Esophagus squamous epithelium (tissue), 5 donors: ENCODE measurements at regions not wholly inside any gene's neighbourhood (a gene's known extent, or its start where the extent isn't known, plus 50 kb on each side); places are given as distances from the start of the nearest gene placed in this dataset.

Source experiments
- DNase-seq: peaks from one replicate; lab custom pipeline; 2025; lab: John Stamatoyannopoulos, UW
- H3K27ac ChIP-seq, 4 donors: fragments of 200-600 bp; sonication (generic); one replicate each; pipeline ENCODE4 v1.5.1; 2016 to 2019; ENCODE audit warnings: mild to moderate bottlenecking in 1 of 4
- H3K27me3 ChIP-seq, 4 donors: fragments of 200-600 bp; sonication (generic); 1 replicate in 3 of 4; 2 replicates in 1 of 4; pipeline versions ENCODE4 v1.5.1 to v1.6.0; 2017 to 2021; ENCODE audit warnings: antibody characterized with exemption in 1 of 4
- H3K36me3 ChIP-seq, 3 donors: fragments of 200-600 bp; sonication (generic); one replicate each; pipeline ENCODE4 v1.5.1; 2016 to 2019
- H3K4me1 ChIP-seq, 3 donors: fragments of 200-600 bp; sonication (generic); one replicate each; pipeline ENCODE4 v1.5.1; 2017 to 2019
- H3K4me3 ChIP-seq, 4 donors: fragments of 200-600 bp; sonication (generic); 1 replicate in 3 of 4; 2 replicates in 1 of 4; pipeline ENCODE4 v1.5.1; 2016 to 2019; ENCODE audit warnings: mild to moderate bottlenecking in 2 of 4, moderate library complexity in 1 of 4
- H3K9me3 ChIP-seq, 3 donors: fragments of 200-600 bp; sonication (generic); one replicate each; pipeline ENCODE4 v1.5.1; 2016 to 2019
- CTCF ChIP-seq, 6 experiments: fragments of 450-650 bp in 4 of 6; fragments of 200-600 bp in 2 of 6; sonication (generic) in 2 of 6; IDR thresholded peaks; one replicate each; pipeline ENCODE4 v1.5.1; 2016 to 2019; ENCODE audit warnings: antibody characterized with exemption in 6 of 6, mild to moderate bottlenecking in 4 of 6, moderate library complexity in 4 of 6
- POLR2A ChIP-seq, 4 donors: fragments of 450-650 bp; IDR thresholded peaks; one replicate each; pipeline ENCODE4 v1.6.1; 2017; ENCODE audit warnings: antibody characterized with exemption in 4 of 4, mild to moderate bottlenecking in 4 of 4, moderate library complexity in 3 of 4
- WGBS, 2 donors: methylation state at CpG; one replicate each; pipeline ENCODE4 v1.1.5; 2018; 5-methylcytosine and 5-hydroxymethylcytosine counted together
- intact Hi-C: fragments of 100-400 bp; cut with DNase I; formaldehyde crosslinking; loops from one replicate; pipeline ENCODE4 v1.15.0; 2022
- donor health status: DM: yes; HTN: yes; CAD: no.

- Histone ChIP-seq H3K27ac (no peak overlapping the region), H3K9me3 (no peaks in the 10 kb centered on the region), H3K36me3 (no peaks in the 10 kb centered on the region), H3K27me3 (no peaks in the 10 kb centered on the region), H3K4me1 (no peaks in the 10 kb centered on the region), H3K4me3 (no peak overlapping the region)
- no peak for DNase-seq
- TF ChIP-seq POLR2A (IDR thresholded peaks at IDR 0.05) (no peak), CTCF (IDR thresholded peaks at IDR 0.05) (no peak)
- intact Hi-C loops: no loop called here
- 77 to 81% methylated on average over 8 of the region's 8 CpGs for WGBS, 2 donors
These were observed 497.1 kb upstream of the KLHL29 start for GRCh38 chr2:22887845-22888244.

- H3K27me3 ChIP-seq: no peaks in the 10 kb centered on the region
- no peaks in the 10 kb centered on the region for H3K9me3 ChIP-seq
- H3K4me3 ChIP-seq: no peak overlapping the region
- TF ChIP-seq POLR2A (IDR thresholded peaks at IDR 0.05) (no peak), CTCF (IDR thresholded peaks at IDR 0.05) (no peak)
- no peak overlapping the region for H3K27ac ChIP-seq
- DNase-seq: no peak
- intact Hi-C loops: no loop called here
- 100% methylated on average over 2 of the region's 5 CpGs; no CpG with 5 or more reads in 1 of the 2 donors for WGBS, 2 donors
- H3K4me1 ChIP-seq: no peaks in the 10 kb centered on the region
- H3K36me3 ChIP-seq: no peaks in the 10 kb centered on the region
These were observed 494.8 kb upstream of the KLHL29 start for GRCh38 chr2:22890132-22890531.

- Histone ChIP-seq H3K27ac (no peak overlapping the region), H3K9me3 (no peaks in the 10 kb centered on the region), H3K4me1 (no peaks in the 10 kb centered on the region), H3K27me3 (no peaks in the 10 kb centered on the region), H3K4me3 (no peak overlapping the region), H3K36me3 (no peaks in the 10 kb centered on the region)
- no peak for DNase-seq
- intact Hi-C loops: no loop called here
- TF ChIP-seq POLR2A (IDR thresholded peaks at IDR 0.05): no peak
- TF ChIP-seq CTCF (IDR thresholded peaks at IDR 0.05): no peak
- 69 to 84% methylated on average over 13 of the region's 13 CpGs for WGBS, 2 donors
These were observed 491.0 kb upstream of the KLHL29 start for GRCh38 chr2:22893761-22894517.

- DNase-seq: no peak
- 31 to 32% methylated on average over 2 of the region's 2 CpGs for WGBS, 2 donors
These were observed 490.2 kb upstream of the KLHL29 start for GRCh38 chr2:22894761-22895160.

More at GRCh38 chr2:22894761-22895160, 490.2 kb upstream of the KLHL29 start:
- H3K9me3 ChIP-seq: no peaks in the 10 kb centered on the region
- H3K36me3 ChIP-seq: no peaks in the 10 kb centered on the region
- TF ChIP-seq CTCF (IDR thresholded peaks at IDR 0.05) (no peak), POLR2A (IDR thresholded peaks at IDR 0.05) (no peak)
- no peak overlapping the region for H3K27ac ChIP-seq
- no peak overlapping the region for H3K4me3 ChIP-seq
- H3K4me1 ChIP-seq: no peaks in the 10 kb centered on the region
- no peaks in the 10 kb centered on the region for H3K27me3 ChIP-seq
- intact Hi-C loops: no loop called here
